Upper lobe of left lung (tissue), 4 donors: ENCODE measurements at regions not wholly inside any gene's neighbourhood (a gene's known extent, or its start where the extent isn't known, plus 50 kb on each side); places are given as distances from the start of the nearest gene placed in this dataset.

Experiments used
- CTCF ChIP-seq, 6 experiments: fragments of 450-650 bp in 4 of 6; fragments of 200-600 bp in 2 of 6; sonication (generic) in 2 of 6; IDR thresholded peaks; one replicate each; pipeline ENCODE4 v1.5.1; 2016 to 2019; ENCODE audit warnings: antibody characterized with exemption in 6 of 6
- POLR2A ChIP-seq, 4 donors: fragments of 450-650 bp; IDR thresholded peaks; one replicate each; pipeline ENCODE4 v1.5.1; 2016 to 2017; ENCODE audit warnings: antibody characterized with exemption in 4 of 4, mild to moderate bottlenecking in 2 of 4
- POLR2AphosphoS5 ChIP-seq, 2 donors: sonication (generic); formaldehyde crosslinking; IDR thresholded peaks; one replicate each; pipeline ENCODE4 v1.5.1; 2017; ENCODE audit warnings: antibody characterized with exemption in 2 of 2

GRCh38 chr2:10202131-10202665, 79.7 kb downstream of the RRM2 start:
- TF ChIP-seq CTCF (IDR thresholded peaks at IDR 0.05) (no peak), POLR2A (IDR thresholded peaks at IDR 0.05) (no peak), POLR2AphosphoS5 (IDR thresholded peaks at IDR 0.05) (no peak)
